ENCODE measurements at regions not wholly inside any gene's neighbourhood (a gene's known extent, or its start where the extent isn't known, plus 50 kb on each side); places are given as distances from the start of the nearest gene placed in this dataset.

GRCh38 chr5:29122306-29122705, 2071.2 kb upstream of the CDH6 start:
- TF ChIP-seq, protein P1, sequence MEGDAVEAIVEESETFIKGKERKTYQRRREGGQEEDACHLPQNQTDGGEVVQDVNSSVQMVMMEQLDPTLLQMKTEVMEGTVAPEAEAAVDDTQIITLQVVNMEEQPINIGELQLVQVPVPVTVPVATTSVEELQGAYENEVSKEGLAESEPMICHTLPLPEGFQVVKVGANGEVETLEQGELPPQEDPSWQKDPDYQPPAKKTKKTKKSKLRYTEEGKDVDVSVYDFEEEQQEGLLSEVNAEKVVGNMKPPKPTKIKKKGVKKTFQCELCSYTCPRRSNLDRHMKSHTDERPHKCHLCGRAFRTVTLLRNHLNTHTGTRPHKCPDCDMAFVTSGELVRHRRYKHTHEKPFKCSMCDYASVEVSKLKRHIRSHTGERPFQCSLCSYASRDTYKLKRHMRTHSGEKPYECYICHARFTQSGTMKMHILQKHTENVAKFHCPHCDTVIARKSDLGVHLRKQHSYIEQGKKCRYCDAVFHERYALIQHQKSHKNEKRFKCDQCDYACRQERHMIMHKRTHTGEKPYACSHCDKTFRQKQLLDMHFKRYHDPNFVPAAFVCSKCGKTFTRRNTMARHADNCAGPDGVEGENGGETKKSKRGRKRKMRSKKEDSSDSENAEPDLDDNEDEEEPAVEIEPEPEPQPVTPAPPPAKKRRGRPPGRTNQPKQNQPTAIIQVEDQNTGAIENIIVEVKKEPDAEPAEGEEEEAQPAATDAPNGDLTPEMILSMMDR (conservative IDR thresholded peaks at IDR 0.05; ENCODE audit: low read depth), result no peak
- DNase-seq (ENCODE audit: low spot score), result no peak
- POLR2A ChIA-PET (ENCODE audit: low non-redundant PET), result no interaction called here
- CTCF ChIA-PET, result interaction anchor here (0.6 kb wide), 1 partner anchor 136 kb away, joined by 3 read pairs; no protein-coding TSS in a partner anchor
- no peak overlapping the region for H3K27ac ChIP-seq

GRCh38 chr5:29114331-29114768, 2076.0 kb upstream of the CDH9 start:
- CTCF ChIA-PET, result no interaction called here

GRCh38 chr5:29113516-29113915, 2075.1 kb upstream of the CDH9 start:
- ChIA-PET CTCF (interaction anchor here (0.7 kb wide), 1 partner anchor 12 kb away, joined by 4 read pairs; no protein-coding TSS in a partner anchor), POLR2A (ENCODE audit: low non-redundant PET) (no interaction called here)
- TF ChIP-seq, protein P1 (conservative IDR thresholded peaks at IDR 0.05; ENCODE audit: low read depth), result no peak
- DNase-seq (ENCODE audit: low spot score), result no peak
- H3K27ac ChIP-seq, result no peak overlapping the region

More at GRCh38 chr5:29114331-29114768, 2076.0 kb upstream of the CDH9 start:
- TF ChIP-seq, protein P1 (conservative IDR thresholded peaks at IDR 0.05; ENCODE audit: low read depth), result no peak
- DNase-seq (ENCODE audit: low spot score), result no peak
- no peak overlapping the region for H3K27ac ChIP-seq
- POLR2A ChIA-PET (ENCODE audit: low non-redundant PET), result no interaction called here

- ChIA-PET CTCF (interaction anchor here (1.2 kb wide), 1 partner anchor 48 kb away, joined by 3 read pairs; no protein-coding TSS in a partner anchor), POLR2A (ENCODE audit: low non-redundant PET) (no interaction called here)
- TF ChIP-seq, protein P1 (conservative IDR thresholded peaks at IDR 0.05; ENCODE audit: low read depth), result no peak
- no peak overlapping the region for H3K27ac ChIP-seq
- DNase-seq (ENCODE audit: low spot score), result no peak
Measured at GRCh38 chr5:29099585-29099984, 2061.2 kb upstream of the CDH9 start.

DNA sequence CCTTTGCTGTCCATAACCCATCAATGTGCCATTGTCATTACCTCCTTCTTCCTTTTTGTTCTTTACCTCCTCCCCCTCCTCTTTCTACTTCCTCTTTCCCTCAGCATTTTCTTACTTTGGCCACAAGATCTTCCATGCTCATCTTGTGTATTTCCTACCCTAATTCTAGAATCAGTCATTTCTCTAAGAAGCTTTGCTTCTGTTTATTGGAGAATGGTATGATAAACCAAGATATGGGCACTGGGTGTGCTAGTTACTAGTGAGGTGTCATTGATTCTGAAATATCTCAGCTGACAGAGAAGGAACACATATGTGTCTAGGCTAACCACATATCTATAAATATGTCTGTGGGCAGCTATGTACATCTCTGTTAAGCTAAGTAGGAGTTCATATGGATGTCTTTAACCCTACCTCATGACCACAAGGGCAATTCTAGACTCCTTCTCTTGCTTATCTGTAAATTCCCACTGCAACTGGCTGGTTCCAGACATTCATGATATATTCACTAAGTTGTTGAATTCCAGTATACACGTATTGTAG, 2051.3 kb upstream of the CDH9 start:
- ChIA-PET CTCF (interaction anchor here (0.5 kb wide), 1 partner anchor 165 kb away, joined by 6 read pairs; no protein-coding TSS in a partner anchor), POLR2A (ENCODE audit: low non-redundant PET) (no interaction called here)
- H3K27ac ChIP-seq, result no peak overlapping the region
- no peak for DNase-seq (ENCODE audit: low spot score)
- TF ChIP-seq, protein P1 (conservative IDR thresholded peaks at IDR 0.05; ENCODE audit: low read depth), result no peak

- no peak for DNase-seq (ENCODE audit: low spot score)
- H3K27ac ChIP-seq, result no peak overlapping the region
- TF ChIP-seq, protein P1 (conservative IDR thresholded peaks at IDR 0.05; ENCODE audit: low read depth), result no peak
- CTCF ChIA-PET, result no interaction called here
- POLR2A ChIA-PET (ENCODE audit: low non-redundant PET), result no interaction called here
Measured at GRCh38 chr5:29085142-29085541, 2046.8 kb upstream of the CDH9 start.
